HG02852 (cell line): ENCODE measurements at regions not wholly inside any gene's neighbourhood (a gene's known extent, or its start where the extent isn't known, plus 50 kb on each side); places are given as distances from the start of the nearest gene placed in this dataset.

ENCODE experiments used
- ATAC-seq: cut with Tn5 transposase; IDR thresholded peaks from one replicate; pipeline ENCODE4 v1.9.1; 2021; ENCODE audit warnings: mild to moderate bottlenecking, moderate library complexity; ENCODE audit not compliant: unreplicated experiment

DNA sequence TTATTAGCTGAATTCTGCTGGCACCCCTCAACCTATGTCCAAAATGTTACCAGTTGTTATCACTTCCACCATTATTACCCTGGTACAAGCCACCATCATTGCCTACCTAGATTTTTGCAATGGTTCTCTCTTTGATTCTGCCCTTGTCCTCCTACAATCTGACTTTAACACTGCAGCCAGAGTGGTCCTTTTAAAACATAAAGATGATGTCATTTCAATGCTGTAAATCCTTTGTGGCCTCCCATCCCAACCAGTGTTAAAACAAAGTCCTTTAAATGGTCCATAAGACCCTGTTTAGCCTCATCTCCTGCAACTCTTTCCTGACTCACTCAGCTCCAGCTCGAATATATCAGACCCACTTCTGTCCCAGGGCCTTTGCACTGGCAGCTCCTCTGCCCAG, 54.9 kb upstream of the FSTL4 start:
- ATAC-seq = no peak

GRCh38 chr5:133665571-133665970, 53.2 kb upstream of the FSTL4 start:
- no peak for ATAC-seq

DNA sequence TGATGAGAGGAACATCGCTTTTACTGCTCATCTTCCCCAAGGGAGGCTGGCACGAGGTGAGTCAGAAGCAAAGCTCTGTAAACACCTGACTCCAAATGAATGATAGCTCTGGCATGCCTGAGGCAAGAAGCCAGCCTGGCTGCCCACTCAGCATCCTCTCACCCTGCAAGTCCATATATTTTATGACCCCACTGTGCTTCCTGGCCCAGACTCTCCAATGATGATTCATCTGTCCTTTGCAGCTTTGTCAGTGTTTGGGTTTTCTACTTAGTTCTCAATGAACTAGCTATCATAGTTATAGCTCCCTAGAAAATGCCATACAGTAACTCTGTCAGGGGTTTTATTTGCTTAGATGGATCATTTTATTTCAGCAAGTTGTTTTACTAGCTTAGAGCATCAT, 52.1 kb upstream of the FSTL4 start:
- ATAC-seq = no peak

- no peak for ATAC-seq
These were observed 51.2 kb upstream of the FSTL4 start for GRCh38 chr5:133663397-133664054.

DNA sequence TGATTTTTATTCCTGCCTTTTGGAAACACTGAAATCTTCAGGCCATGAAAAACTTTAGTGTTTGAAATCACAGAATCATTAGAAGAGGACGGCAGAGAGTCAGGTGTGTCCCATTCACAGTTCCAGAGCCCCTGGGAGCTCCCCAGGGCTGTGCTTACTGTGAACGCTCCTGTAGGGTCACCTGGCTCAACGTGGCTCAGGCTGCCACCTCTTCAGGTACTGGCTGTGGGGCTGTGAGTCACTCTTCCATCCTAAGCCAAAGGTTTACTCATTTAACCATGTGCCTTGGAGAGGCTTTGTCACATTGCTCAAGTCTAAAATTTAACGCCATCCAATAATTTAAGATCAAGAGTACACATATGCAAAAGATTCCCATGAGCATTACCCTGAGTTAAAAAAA, 50.2 kb upstream of the FSTL4 start:
- ATAC-seq = no peak
